GM10266 (cell line): ENCODE measurements at regions not wholly inside any gene's neighbourhood (a gene's known extent, or its start where the extent isn't known, plus 50 kb on each side); places are given as distances from the start of the nearest gene placed in this dataset.

ENCODE experiments used
- DNase-seq: peaks from one replicate; pipeline ENCODE4 v3.0.0; 2012; ENCODE audit errors: extremely low spot score
- CTCF ChIP-seq: IDR thresholded peaks from 2 replicates; pipeline ENCODE4 v1.5.1; 2012; ENCODE audit warnings: mild to moderate bottlenecking, low read depth; ENCODE audit not compliant: control insufficient read depth, insufficient read depth; ENCODE audit errors: missing control alignments

- no peak for TF ChIP-seq CTCF
- DNase-seq = no peak
Measured at GRCh38 chr3:28645149-28645548, 296.5 kb upstream of the AZI2 start.

GRCh38 chr3:28646435-28646834 lies 297.8 kb upstream of the AZI2 start:
- no peak for DNase-seq
- no peak for TF ChIP-seq CTCF

- TF ChIP-seq CTCF = no peak
Measured at GRCh38 chr3:28649266-28649665, 300.6 kb upstream of the AZI2 start.

GRCh38 chr3:28651159-28651558 lies 302.5 kb upstream of the AZI2 start:
- TF ChIP-seq CTCF = no peak
- DNase-seq = no peak

More at GRCh38 chr3:28649266-28649665, 300.6 kb upstream of the AZI2 start:
- DNase-seq = no peak

GRCh38 chr3:28664123-28664522 lies 315.5 kb upstream of the AZI2 start:
- no peak for DNase-seq
- TF ChIP-seq CTCF = no peak

- peak; percentile 44 for DNase-seq
- TF ChIP-seq CTCF = peak; percentile 89
Measured at GRCh38 chr3:28667646-28668621, 319.3 kb upstream of the AZI2 start.

GRCh38 chr3:28669870-28670269 lies 321.2 kb upstream of the AZI2 start:
- TF ChIP-seq CTCF = no peak
- no peak for DNase-seq
